Lower lobe of right lung (tissue), 2 donors: ENCODE measurements at regions not wholly inside any gene's neighbourhood (a gene's known extent, or its start where the extent isn't known, plus 50 kb on each side); places are given as distances from the start of the nearest gene placed in this dataset.

ENCODE experiments used
- ATAC-seq, 2 donors: fragments of 200-7000 bp; cut with Tn5 transposase; one replicate each; pipeline ENCODE4 v1.9.1; 2020 to 2022; ENCODE audit warnings: mild to moderate bottlenecking in 2 of 2, moderate library complexity in 2 of 2
- DNase-seq: peaks from one replicate; pipeline ENCODE4 v3.0.0-alpha.2; 2020
- H3K27ac ChIP-seq: fragments of 200-600 bp; one replicate; pipeline ENCODE4 v1.8.0; 2022
- H3K27me3 ChIP-seq: fragments of 200-600 bp; one replicate; pipeline ENCODE4 v1.8.0; 2022; ENCODE audit warnings: low read depth
- H3K36me3 ChIP-seq: fragments of 200-600 bp; one replicate; pipeline ENCODE4 v1.8.0; 2022; ENCODE audit warnings: mild to moderate bottlenecking
- H3K4me1 ChIP-seq: fragments of 200-600 bp; one replicate; pipeline ENCODE4 v1.8.0; 2022
- H3K4me3 ChIP-seq: fragments of 200-600 bp; one replicate; pipeline ENCODE4 v1.8.0; 2022; ENCODE audit warnings: mild to moderate bottlenecking
- H3K9me3 ChIP-seq: fragments of 200-600 bp; one replicate; pipeline ENCODE4 v1.8.0; 2022
- intact Hi-C: fragments of 100-400 bp; cut with DNase I; formaldehyde crosslinking; loops from one replicate; pipeline ENCODE4 v1.11.0; 2022
- TF ChIP-seq, protein P1 (sequence below): fragments of 200-600 bp; IDR thresholded peaks from one replicate; pipeline ENCODE4 v1.8.0; 2022; ENCODE audit warnings: antibody characterized with exemption, mild to moderate bottlenecking
- donor health status: DM: no; HTN: yes; CAD: no; lungs with severe emphysema.

DNA sequence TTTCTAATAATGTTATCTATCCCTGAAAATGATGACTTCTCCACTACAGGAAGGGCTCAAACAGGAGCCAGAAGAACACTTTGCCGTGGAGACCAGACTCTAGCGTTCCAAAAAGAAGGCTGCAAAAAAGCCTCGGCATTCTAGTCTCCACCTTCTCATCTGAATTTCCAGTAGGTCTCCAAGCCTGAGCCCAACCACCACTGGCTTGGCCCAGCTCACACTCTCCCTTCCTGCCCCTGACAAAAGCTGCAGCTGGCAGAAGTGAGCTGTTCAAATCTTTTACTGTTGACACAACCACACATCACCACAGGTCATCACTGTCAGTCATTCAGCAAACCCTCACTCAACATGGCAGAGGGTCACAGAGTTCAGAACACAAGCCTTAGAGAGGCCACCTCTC is 69.3 kb downstream of the CAMK2N1 start:
- Histone ChIP-seq H3K9me3 (no peaks in the 10 kb centered on the region), H3K36me3 (no peaks in the 10 kb centered on the region), H3K27me3 (peaks cover 7% of the 10 kb centered on the region), H3K4me1 (no peaks in the 10 kb centered on the region), H3K27ac (no peak overlapping the region), H3K4me3 (no peak overlapping the region)
- DNase-seq: no peak
- TF ChIP-seq, protein P1, sequence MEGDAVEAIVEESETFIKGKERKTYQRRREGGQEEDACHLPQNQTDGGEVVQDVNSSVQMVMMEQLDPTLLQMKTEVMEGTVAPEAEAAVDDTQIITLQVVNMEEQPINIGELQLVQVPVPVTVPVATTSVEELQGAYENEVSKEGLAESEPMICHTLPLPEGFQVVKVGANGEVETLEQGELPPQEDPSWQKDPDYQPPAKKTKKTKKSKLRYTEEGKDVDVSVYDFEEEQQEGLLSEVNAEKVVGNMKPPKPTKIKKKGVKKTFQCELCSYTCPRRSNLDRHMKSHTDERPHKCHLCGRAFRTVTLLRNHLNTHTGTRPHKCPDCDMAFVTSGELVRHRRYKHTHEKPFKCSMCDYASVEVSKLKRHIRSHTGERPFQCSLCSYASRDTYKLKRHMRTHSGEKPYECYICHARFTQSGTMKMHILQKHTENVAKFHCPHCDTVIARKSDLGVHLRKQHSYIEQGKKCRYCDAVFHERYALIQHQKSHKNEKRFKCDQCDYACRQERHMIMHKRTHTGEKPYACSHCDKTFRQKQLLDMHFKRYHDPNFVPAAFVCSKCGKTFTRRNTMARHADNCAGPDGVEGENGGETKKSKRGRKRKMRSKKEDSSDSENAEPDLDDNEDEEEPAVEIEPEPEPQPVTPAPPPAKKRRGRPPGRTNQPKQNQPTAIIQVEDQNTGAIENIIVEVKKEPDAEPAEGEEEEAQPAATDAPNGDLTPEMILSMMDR: no peak
- ATAC-seq: no peak
- intact Hi-C loops: no loop called here

DNA sequence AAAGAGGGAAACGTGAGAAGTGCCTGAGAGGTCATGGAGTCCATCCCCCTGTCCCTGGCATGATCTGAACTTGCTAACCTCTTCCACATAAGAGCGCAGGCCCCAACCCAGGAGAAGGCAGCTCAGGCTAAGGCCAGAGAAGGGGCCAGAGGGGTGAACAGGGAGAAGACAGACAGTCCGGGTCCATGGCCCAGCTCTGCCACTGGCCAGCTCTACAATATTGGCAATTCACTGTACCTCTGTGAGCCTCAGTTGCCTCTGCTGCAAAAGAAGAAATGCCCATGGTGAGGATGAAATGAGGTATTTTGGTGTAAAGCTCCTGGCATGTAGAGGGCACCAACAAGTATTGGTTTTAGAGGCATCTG is 72.3 kb downstream of the CAMK2N1 start:
- DNase-seq: no peak
- no peak for ATAC-seq
- H3K9me3 ChIP-seq: no peaks in the 10 kb centered on the region
- TF ChIP-seq, protein P1: no peak
- intact Hi-C loops: no loop called here
- no peak overlapping the region for H3K27ac ChIP-seq
- no peak overlapping the region for H3K4me3 ChIP-seq
- no peaks in the 10 kb centered on the region for H3K36me3 ChIP-seq
- H3K4me1 ChIP-seq: no peaks in the 10 kb centered on the region
- H3K27me3 ChIP-seq: no peaks in the 10 kb centered on the region

DNA sequence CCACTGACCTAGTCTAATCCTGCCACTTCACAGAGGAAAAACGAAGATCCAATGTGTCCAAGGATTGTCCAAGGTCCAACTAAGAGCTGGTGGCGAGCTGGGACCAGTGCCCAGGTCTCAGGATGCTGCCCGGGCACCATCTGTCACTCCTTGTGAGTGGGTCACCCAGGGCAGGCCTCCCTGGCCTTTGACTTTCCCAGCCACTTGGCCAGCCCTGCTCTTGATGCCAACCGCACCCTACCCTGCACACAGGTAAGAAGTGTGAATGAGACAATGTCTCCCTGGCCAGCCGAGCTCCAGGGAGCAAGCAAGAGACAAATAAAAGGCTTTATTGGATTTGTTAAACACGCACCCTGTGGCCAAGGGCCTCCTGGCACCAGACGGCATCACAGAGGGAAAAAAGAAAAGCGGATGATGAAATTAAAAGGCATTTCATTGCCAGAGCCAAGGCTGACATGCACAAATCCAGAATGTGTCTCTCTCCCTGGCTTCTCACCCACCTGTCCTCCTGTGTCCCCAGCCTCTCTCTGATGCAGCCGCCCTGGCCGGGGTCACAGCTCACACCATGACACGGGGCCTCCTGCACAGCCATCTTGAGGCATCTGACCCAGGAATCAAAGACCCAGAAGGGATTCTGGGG is 72.8 kb downstream of the CAMK2N1 start:
- no peaks in the 10 kb centered on the region for H3K4me1 ChIP-seq
- TF ChIP-seq, protein P1: no peak
- no peak overlapping the region for H3K27ac ChIP-seq
- H3K36me3 ChIP-seq: no peaks in the 10 kb centered on the region
- no peak for DNase-seq
- no peaks in the 10 kb centered on the region for H3K9me3 ChIP-seq
- intact Hi-C loops: no loop called here
- no peaks in the 10 kb centered on the region for H3K27me3 ChIP-seq
- H3K4me3 ChIP-seq: no peak overlapping the region
- no peak for ATAC-seq

DNA sequence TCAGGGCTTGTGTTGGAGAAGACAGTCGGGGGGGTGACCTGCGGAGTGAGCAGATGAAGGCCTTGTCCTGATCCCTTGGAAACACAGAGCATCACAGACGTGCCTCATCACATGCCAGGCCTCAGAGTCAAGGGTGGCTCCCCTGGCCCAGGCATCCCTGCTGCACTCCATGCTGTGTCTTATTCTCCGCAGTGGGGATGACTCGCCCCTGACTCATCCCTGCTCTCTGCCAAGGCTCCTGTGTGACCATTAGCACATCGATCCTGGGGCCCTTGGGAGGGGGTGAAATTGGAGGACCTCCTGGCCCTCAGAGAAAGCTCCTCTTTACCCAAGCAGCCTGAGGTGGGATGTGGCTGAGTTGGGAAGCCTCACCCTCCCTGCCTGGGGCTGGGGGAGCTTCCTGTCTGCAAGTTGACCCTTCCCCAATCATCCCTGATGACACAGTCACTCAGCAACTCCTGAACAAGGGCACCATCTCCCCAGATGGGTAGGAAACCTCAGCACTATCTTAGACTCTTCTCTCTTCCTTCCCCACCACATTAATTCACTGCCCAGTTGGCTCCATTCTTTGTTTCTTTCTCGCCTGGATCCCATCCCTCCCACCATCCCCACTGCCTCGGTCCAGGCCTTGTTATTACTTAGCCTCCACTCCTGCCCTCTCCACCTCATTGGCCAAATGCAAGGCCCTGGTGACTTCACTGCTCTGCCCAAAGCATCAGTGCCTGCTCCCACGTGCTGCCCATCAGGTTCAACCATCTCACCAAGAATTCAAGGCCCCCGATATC is 74.6 kb downstream of the CAMK2N1 start:
- Histone ChIP-seq H3K4me3 (no peak overlapping the region), H3K4me1 (no peaks in the 10 kb centered on the region), H3K36me3 (no peaks in the 10 kb centered on the region), H3K27ac (no peak overlapping the region), H3K9me3 (no peaks in the 10 kb centered on the region), H3K27me3 (no peaks in the 10 kb centered on the region)
- intact Hi-C loops: no loop called here
- no peak for DNase-seq
- TF ChIP-seq, protein P1: no peak
- ATAC-seq: no peak

DNA sequence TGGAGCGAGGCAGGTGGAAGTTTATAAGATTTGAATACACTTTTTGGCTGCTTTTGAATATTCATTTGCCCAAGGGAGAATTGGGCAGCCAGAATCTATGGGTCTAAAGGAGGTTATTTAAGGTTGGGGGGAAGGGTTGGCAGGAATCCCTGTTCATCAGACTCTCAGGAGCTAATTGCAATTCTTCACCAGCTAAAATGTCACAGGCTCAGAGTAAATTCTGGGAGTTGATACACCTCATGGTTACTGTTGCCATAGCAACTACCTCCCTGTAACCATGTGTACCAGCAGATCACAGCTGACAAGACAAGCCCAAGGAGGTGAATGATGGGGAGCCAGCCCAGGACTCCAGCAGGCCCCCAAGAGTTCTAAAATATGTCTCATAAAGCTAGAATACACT is 75.5 kb downstream of the CAMK2N1 start:
- Histone ChIP-seq H3K27ac (no peak overlapping the region), H3K4me3 (no peak overlapping the region), H3K27me3 (peaks cover 5% of the 10 kb centered on the region), H3K9me3 (no peaks in the 10 kb centered on the region), H3K36me3 (no peaks in the 10 kb centered on the region), H3K4me1 (no peaks in the 10 kb centered on the region)
- DNase-seq (no peak), ATAC-seq (no peak)
- intact Hi-C loops: no loop called here
- TF ChIP-seq, protein P1: no peak
